Tibial nerve (tissue), 3 donors: ENCODE measurements at regions not wholly inside any gene's neighbourhood (a gene's known extent, or its start where the extent isn't known, plus 50 kb on each side); places are given as distances from the start of the nearest gene placed in this dataset.

Source experiments
- CTCF ChIP-seq, 5 experiments: fragments of 200-600 bp in 3 of 5; fragments of 450-650 bp in 2 of 5; sonication (generic) in 3 of 5; IDR thresholded peaks; one replicate each; pipeline ENCODE4 v1.5.1; 2016 to 2019; ENCODE audit warnings: antibody characterized with exemption in 5 of 5, mild to moderate bottlenecking in 3 of 5, moderate library complexity in 2 of 5
- POLR2A ChIP-seq, 2 donors: fragments of 450-650 bp; IDR thresholded peaks; one replicate each; pipeline ENCODE4 v1.6.1; 2017; ENCODE audit warnings: antibody characterized with exemption in 2 of 2, mild to moderate bottlenecking in 2 of 2, moderate library complexity in 2 of 2

GRCh38 chr3:150309557-150309956 is 98.5 kb upstream of the TSC22D2 start:
- TF ChIP-seq CTCF (IDR thresholded peaks at IDR 0.05) (no peak), POLR2A (IDR thresholded peaks at IDR 0.05) (no peak)
